ENCODE measurements at regions not wholly inside any gene's neighbourhood (a gene's known extent, or its start where the extent isn't known, plus 50 kb on each side); places are given as distances from the start of the nearest gene placed in this dataset.
"Not testable (repeated sequence)": the region's sequence is repeated elsewhere in the genome, so short reads cannot be mapped to it uniquely, and the experiment has no call there.

DNA sequence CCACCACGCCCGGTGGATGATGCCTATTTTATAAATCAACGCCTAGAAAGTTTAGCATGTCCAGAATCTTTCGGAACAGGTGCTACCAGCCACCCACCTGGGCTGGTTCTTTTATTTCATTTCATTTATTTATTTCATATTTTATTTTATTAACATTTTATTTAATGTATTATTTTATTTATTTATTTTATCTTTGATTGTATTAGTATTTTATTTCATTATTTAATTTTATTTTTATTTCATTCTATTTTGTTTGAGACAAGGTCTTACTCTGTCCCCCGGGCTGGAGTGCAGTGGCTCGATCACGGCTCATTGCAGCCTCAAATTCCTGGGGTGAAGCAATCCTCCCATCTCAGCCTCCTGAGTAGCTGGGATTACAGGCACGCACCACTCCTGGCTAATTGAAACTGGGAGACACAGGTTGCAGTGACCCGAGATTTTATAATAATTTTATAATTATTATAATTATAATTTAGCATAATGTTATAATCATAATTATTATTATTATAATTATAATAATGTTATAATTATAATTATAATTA is 187.2 kb downstream of the SHOX start:
- TF ChIP-seq, protein P1, sequence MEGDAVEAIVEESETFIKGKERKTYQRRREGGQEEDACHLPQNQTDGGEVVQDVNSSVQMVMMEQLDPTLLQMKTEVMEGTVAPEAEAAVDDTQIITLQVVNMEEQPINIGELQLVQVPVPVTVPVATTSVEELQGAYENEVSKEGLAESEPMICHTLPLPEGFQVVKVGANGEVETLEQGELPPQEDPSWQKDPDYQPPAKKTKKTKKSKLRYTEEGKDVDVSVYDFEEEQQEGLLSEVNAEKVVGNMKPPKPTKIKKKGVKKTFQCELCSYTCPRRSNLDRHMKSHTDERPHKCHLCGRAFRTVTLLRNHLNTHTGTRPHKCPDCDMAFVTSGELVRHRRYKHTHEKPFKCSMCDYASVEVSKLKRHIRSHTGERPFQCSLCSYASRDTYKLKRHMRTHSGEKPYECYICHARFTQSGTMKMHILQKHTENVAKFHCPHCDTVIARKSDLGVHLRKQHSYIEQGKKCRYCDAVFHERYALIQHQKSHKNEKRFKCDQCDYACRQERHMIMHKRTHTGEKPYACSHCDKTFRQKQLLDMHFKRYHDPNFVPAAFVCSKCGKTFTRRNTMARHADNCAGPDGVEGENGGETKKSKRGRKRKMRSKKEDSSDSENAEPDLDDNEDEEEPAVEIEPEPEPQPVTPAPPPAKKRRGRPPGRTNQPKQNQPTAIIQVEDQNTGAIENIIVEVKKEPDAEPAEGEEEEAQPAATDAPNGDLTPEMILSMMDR (IDR thresholded peaks at IDR 0.05), result no peak
- TF ChIP-seq EP300 (IDR thresholded peaks at IDR 0.05) (no peak), POLR2A (IDR thresholded peaks at IDR 0.05; ENCODE audit: low read depth) (no peak), POLR2AphosphoS5 (IDR thresholded peaks at IDR 0.05) (no peak)
- Histone ChIP-seq H3K9me3 (peaks cover 0 to 23% (median 8%) of the 10 kb centered on the region in 4 donors), H3K27me3 (no peaks in the 10 kb centered on the region), H3K4me1 (no peaks in the 10 kb centered on the region), H3K4me3 (no peak overlapping the region), H3K36me3 (no peaks in the 10 kb centered on the region), H3K27ac (replicated peaks in 1 of 4) (no peak overlapping the region)
- intact Hi-C loops (cut with DNase I), result no loop called here
- DNase-seq (ENCODE audit: extremely low spot score), result peak; percentile 57
- 97% methylated on average over 9 of the region's 9 CpGs for WGBS

DNA sequence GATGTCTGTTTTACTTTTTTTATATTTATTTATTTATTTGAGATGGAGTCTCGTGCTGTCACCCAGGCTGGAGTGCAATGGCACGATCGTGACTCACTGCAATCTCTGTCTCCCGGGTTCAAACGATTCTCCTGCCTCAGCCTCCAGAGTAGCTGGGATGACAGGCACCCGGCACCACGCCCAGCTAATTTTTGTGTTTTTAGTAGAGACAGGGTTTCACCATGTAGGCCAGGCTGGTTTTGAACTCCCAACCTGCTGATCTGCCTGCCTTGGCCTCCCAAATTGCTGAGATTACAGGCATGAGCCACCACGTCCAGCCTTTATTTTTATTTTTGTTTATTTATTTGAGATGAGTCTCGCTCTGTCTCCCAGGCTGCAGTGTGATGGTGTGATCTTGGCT is 186.6 kb downstream of the SHOX start:
- H3K4me1 ChIP-seq; intact Hi-C loops (cut with DNase I); H3K27ac ChIP-seq (replicated peaks in 1 of 4); DNase-seq (ENCODE audit: extremely low spot score); H3K4me3 ChIP-seq; H3K27me3 ChIP-seq; H3K36me3 ChIP-seq: not testable (repeated sequence)
- 87% methylated on average over 9 of the region's 9 CpGs for WGBS
- peaks cover 0 to 23% (median 7%) of the 10 kb centered on the region in 4 donors for H3K9me3 ChIP-seq

DNA sequence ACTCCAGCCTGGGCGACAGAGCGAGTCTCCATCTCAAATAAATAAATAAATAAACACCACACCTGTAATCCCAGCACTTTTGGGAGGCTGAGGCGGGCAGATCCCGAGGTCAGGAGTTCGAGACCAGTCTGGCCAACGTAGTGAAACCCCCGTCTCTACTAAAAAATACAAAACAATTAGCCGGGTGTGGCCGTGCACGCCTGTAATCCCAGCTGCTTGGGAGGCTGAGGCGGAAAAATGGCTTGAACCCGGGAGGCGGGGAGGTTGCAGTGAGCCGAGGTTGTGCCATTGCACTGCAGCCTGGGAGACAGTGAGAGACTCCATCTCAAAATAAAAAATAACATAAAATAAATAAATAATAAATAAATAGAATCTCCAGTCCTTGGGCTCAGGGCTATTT is 185.8 kb downstream of the SHOX start:
- Histone ChIP-seq H3K9me3 (peaks cover 0 to 23% (median 7%) of the 10 kb centered on the region in 4 donors), H3K36me3 (no peaks in the 10 kb centered on the region), H3K4me1 (no peaks in the 10 kb centered on the region), H3K4me3 (no peak overlapping the region), H3K27me3 (no peaks in the 10 kb centered on the region), H3K27ac (replicated peaks in 1 of 4) (no peak overlapping the region)
- no peak for TF ChIP-seq EP300 (IDR thresholded peaks at IDR 0.05)
- TF ChIP-seq POLR2A (IDR thresholded peaks at IDR 0.05; ENCODE audit: low read depth), result no peak
- TF ChIP-seq POLR2AphosphoS5 (IDR thresholded peaks at IDR 0.05), result no peak
- TF ChIP-seq, protein P1 (IDR thresholded peaks at IDR 0.05), result no peak
- WGBS, result 84% methylated on average over 14 of the region's 14 CpGs
- no peak for DNase-seq (ENCODE audit: extremely low spot score)
- intact Hi-C loops (cut with DNase I), result no loop called here

DNA sequence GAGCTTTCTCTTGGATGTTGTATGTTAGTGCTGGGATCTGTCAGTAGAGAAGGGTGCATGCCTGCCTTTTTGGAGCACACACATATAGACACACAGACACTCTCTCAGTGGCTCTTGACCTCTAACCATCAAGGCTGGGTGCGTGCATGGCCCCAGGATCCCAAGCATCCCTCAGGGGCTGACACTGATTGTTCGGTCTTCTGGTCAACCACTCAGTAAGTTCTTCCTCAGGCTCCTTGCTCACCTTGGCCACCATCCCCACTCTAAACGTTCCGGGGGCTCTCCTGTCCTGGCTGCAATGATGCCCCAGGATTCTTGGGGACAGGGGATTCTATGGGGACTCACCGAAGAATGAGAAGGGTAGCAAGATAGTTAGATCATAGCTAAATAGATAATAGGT is 179.6 kb downstream of the SHOX start:
- H3K4me3 ChIP-seq, result no peak overlapping the region
- 95% methylated on average over 5 of the region's 5 CpGs for WGBS
- TF ChIP-seq EP300 (IDR thresholded peaks at IDR 0.05) (no peak), POLR2AphosphoS5 (IDR thresholded peaks at IDR 0.05) (no peak), POLR2A (IDR thresholded peaks at IDR 0.05; ENCODE audit: low read depth) (no peak)
- TF ChIP-seq, protein P1 (IDR thresholded peaks at IDR 0.05), result no peak
- peaks cover 0 to 32% (median 0%) of the 10 kb centered on the region in 4 donors for H3K27me3 ChIP-seq
- intact Hi-C loops (cut with DNase I), result no loop called here
- H3K4me1 ChIP-seq, result no peaks in the 10 kb centered on the region
- H3K36me3 ChIP-seq, result no peaks in the 10 kb centered on the region
- H3K27ac ChIP-seq (replicated peaks in 1 of 4), result no peak overlapping the region
- peaks cover 0 to 9% (median under 1%) of the 10 kb centered on the region in 4 donors for H3K9me3 ChIP-seq
- peak; percentile 57 for DNase-seq (ENCODE audit: extremely low spot score)

DNA sequence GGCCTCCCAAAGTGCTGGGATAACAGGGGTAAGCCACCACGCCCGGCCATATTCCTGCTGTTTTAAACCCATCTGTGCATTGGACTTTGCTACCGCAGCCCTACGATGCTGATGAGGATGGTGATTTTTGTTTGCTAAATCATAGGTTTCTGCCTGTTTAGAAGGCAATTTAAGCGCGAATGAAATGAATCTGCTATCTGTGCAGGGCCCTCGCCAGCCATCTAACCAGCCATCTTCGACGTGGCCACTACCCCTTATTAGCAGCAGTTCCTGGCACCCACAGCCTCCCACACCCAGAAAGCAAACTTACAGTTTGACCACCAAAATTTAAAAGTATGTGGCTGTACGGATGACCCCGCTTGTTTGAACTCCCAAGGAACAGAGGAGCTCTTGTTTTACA is 178.5 kb downstream of the SHOX start:
- Histone ChIP-seq H3K4me3 (no peak overlapping the region), H3K4me1 (no peaks in the 10 kb centered on the region), H3K36me3 (no peaks in the 10 kb centered on the region), H3K9me3 (peaks cover 0 to 7% (median 0%) of the 10 kb centered on the region in 4 donors), H3K27ac (replicated peaks in 1 of 4) (no peak overlapping the region), H3K27me3 (peaks cover 0 to 32% (median 0%) of the 10 kb centered on the region in 4 donors)
- DNase-seq (ENCODE audit: extremely low spot score), result peak; percentile 57
- intact Hi-C loops (cut with DNase I), result no loop called here
- TF ChIP-seq EP300 (IDR thresholded peaks at IDR 0.05) (no peak), POLR2A (IDR thresholded peaks at IDR 0.05; ENCODE audit: low read depth) (no peak), POLR2AphosphoS5 (IDR thresholded peaks at IDR 0.05) (no peak)
- TF ChIP-seq, protein P1 (IDR thresholded peaks at IDR 0.05), result no peak
- WGBS, result 92% methylated on average over 11 of the region's 11 CpGs

Measured in esophagus muscularis mucosa (tissue), 4 donors.